Endothelial cell of umbilical vein (primary cell): ENCODE measurements at regions not wholly inside any gene's neighbourhood (a gene's known extent, or its start where the extent isn't known, plus 50 kb on each side); places are given as distances from the start of the nearest gene placed in this dataset.

Experiments
- BruUV-seq: library from RNA; stranded (reverse); fragments of 400-500 nt; replicated peaks from 2 replicates; lab custom pipeline; 2021; lab: Mats Ljungman, UMichigan
- CTCF ChIA-PET: fragments of 300-600, 350-600 bp; sonication (Branson Sonifier 250); formaldehyde crosslinking; loops from one replicate; lab custom pipeline; 2021; ENCODE audit warnings: antibody characterized with exemption, inconsistent platforms; lab: Charles Lee
- POLR2A ChIA-PET: fragments of 300-600, 350-600 bp; sonication (Branson Sonifier 250); formaldehyde crosslinking; loops from one replicate; lab custom pipeline; 2021; ENCODE audit warnings: antibody characterized with exemption, inconsistent platforms; lab: Charles Lee
- DNase-seq: peaks from one replicate; pipeline ENCODE4 v3.0.0-alpha.2; 2011; ENCODE audit warnings: low read depth, low spot score
- FAIRE-seq: peaks from 2 replicates; lab custom pipeline; 2011; peaks lifted over from hg19 to GRCh38; lab: Jason Lieb, UNC
- H2AFZ ChIP-seq: 2 replicates; pipeline ENCODE4 v1.6.0; 2012; ENCODE audit warnings: low read depth, low read length, control low read depth, inconsistent platforms
- H3K27ac ChIP-seq: 2 replicates; pipeline ENCODE4 v1.5.1; 2011; ENCODE audit warnings: low read depth, mild to moderate bottlenecking, control low read depth, low read length, moderate library complexity; ENCODE audit not compliant: insufficient read depth
- H3K27me3 ChIP-seq, 2 experiments: 2 replicates each; pipeline versions ENCODE4 v1.6.0 to v1.6.1; 2011; ENCODE audit warnings: low read length in 2 of 2, mixed read lengths in 1 of 2; ENCODE audit not compliant: control insufficient read depth in 2 of 2, insufficient read depth in 2 of 2
- H3K36me3 ChIP-seq, 2 experiments: 2 replicates in 1 of 2; 3 replicates in 1 of 2; pipeline ENCODE4 v1.5.1; 2011; ENCODE audit warnings: low read length in 2 of 2, mild to moderate bottlenecking in 1 of 2, moderate library complexity in 1 of 2; ENCODE audit not compliant: control insufficient read depth in 2 of 2, insufficient read depth in 2 of 2; ENCODE audit errors: extremely low read depth in 1 of 2
- H3K4me1 ChIP-seq: 3 replicates; pipeline ENCODE4 v1.5.1; 2011; ENCODE audit warnings: mild to moderate bottlenecking, low read length; ENCODE audit not compliant: control insufficient read depth, insufficient read depth; ENCODE audit errors: extremely low read depth
- H3K4me2 ChIP-seq: 2 replicates; pipeline ENCODE4 v1.6.1; 2011; ENCODE audit warnings: low read length, control low read depth, mixed read lengths; ENCODE audit not compliant: insufficient read depth
- H3K4me3 ChIP-seq, 3 experiments: fragments of 200-600 bp in 1 of 3; sonication (generic), shearing (Covaris generic) in 1 of 3; replicated peaks in 1 of 3; 2 replicates each; pipeline ENCODE4 v1.5.1; 2011 to 2016; ENCODE audit warnings: control low read depth in 3 of 3, low read length in 3 of 3, mild to moderate bottlenecking in 2 of 3, inconsistent platforms in 1 of 3, low read depth in 1 of 3, moderate library complexity in 1 of 3; ENCODE audit not compliant: insufficient read depth in 1 of 3
- H3K79me2 ChIP-seq: 2 replicates; pipeline ENCODE4 v1.6.0; 2012; ENCODE audit warnings: low read length, inconsistent platforms; ENCODE audit not compliant: control insufficient read depth, insufficient read depth
- H3K9ac ChIP-seq: replicated peaks from 2 replicates; pipeline ENCODE3; 2011; ENCODE audit warnings: low read length, control low read depth; ENCODE audit not compliant: insufficient read depth; ENCODE audit errors: extremely low read depth
- H3K9me1 ChIP-seq: replicated peaks from 3 replicates; pipeline ENCODE4 v1.6.0; 2011; ENCODE audit warnings: mild to moderate bottlenecking, low read length; ENCODE audit not compliant: control insufficient read depth, insufficient read depth; ENCODE audit errors: extremely low read depth
- H3K9me3 ChIP-seq: replicated peaks from 2 replicates; pipeline ENCODE4 v1.5.1; 2012; ENCODE audit warnings: low read length, inconsistent platforms; ENCODE audit not compliant: control insufficient read depth, insufficient read depth
- H4K20me1 ChIP-seq: replicated peaks from 2 replicates; pipeline ENCODE3; 2011; ENCODE audit warnings: mild to moderate bottlenecking, low read length; ENCODE audit not compliant: control insufficient read depth, insufficient read depth; ENCODE audit errors: extremely low read depth
- CTCF ChIP-seq, 2 donors: IDR thresholded peaks; 1 replicate in 1 of 2; 2 replicates in 1 of 2; pipeline ENCODE4 v1.5.1; 2011; ENCODE audit warnings: low read length in 2 of 2, mild to moderate bottlenecking in 2 of 2, moderate library complexity in 2 of 2, control low read depth in 1 of 2, inconsistent platforms in 1 of 2, low read depth in 1 of 2; ENCODE audit not compliant: insufficient read depth in 1 of 2; ENCODE audit errors: extremely low read depth in 1 of 2
- EZH2 ChIP-seq: IDR thresholded peaks from 2 replicates; pipeline ENCODE4 v1.6.1; 2012; ENCODE audit warnings: borderline replicate concordance, low read depth, mild to moderate bottlenecking, moderate library complexity, low read length, inconsistent platforms; ENCODE audit not compliant: severe bottlenecking
- FOS ChIP-seq: IDR thresholded peaks from 2 replicates; pipeline ENCODE4 v1.6.1; 2011; ENCODE audit warnings: mild to moderate bottlenecking, low read length, moderate library complexity, borderline replicate concordance; ENCODE audit not compliant: insufficient read depth
- GATA2 ChIP-seq: IDR thresholded peaks from 2 replicates; pipeline ENCODE4 v1.7.0; 2011; ENCODE audit warnings: low read depth, mild to moderate bottlenecking, moderate library complexity, mixed read lengths, low read length; ENCODE audit not compliant: insufficient read length, insufficient read depth
- JUN ChIP-seq: IDR thresholded peaks from 2 replicates; pipeline ENCODE4 v1.6.1; 2011; ENCODE audit warnings: borderline replicate concordance, low read depth; ENCODE audit not compliant: insufficient read length, insufficient read depth
- MAX ChIP-seq: IDR thresholded peaks from 2 replicates; pipeline ENCODE4 v1.6.1; 2011; ENCODE audit not compliant: insufficient read depth, insufficient read length
- MYC ChIP-seq: IDR thresholded peaks from one replicate; pipeline ENCODE4 v1.6.1; 2011; ENCODE audit warnings: mild to moderate bottlenecking, low read depth, low read length
- POLR2A ChIP-seq: IDR thresholded peaks from 2 replicates; pipeline ENCODE4 v1.6.1; 2012; ENCODE audit warnings: low read depth, mild to moderate bottlenecking, control low read depth, low read length
- POLR2AphosphoS5 ChIP-seq: IDR thresholded peaks from 2 replicates; pipeline ENCODE4 v1.6.1; 2012; ENCODE audit warnings: low read depth, mild to moderate bottlenecking, control low read depth, low read length, moderate library complexity; ENCODE audit not compliant: insufficient read depth
- dilution Hi-C: fragments of 300-500 bp; cut with MboI; formaldehyde crosslinking; loops from one replicate; pipeline ENCODE4 v1.15.0; 2019; ENCODE audit warnings: low sequenced_read_pairs; ENCODE audit not compliant: extremely low pct_ligation_motif_present
- intact Hi-C: fragments of 100-400 bp; cut with micrococcal nuclease; formaldehyde crosslinking; loops from one replicate; pipeline ENCODE4 v1.10.0; 2022

GRCh38 chr2:147467441-147467840 lies 377.4 kb upstream of the ACVR2A start:
- Histone ChIP-seq H3K4me1 (no peaks in the 10 kb centered on the region), H3K9me3 (no peaks in the 10 kb centered on the region), H3K36me3 (no peaks in the 10 kb centered on the region), H3K9ac (no peak overlapping the region), H3K4me3 (no peak overlapping the region), H3K27ac (no peak overlapping the region), H4K20me1 (no peaks in the 10 kb centered on the region), H2AFZ (no peak overlapping the region), H3K79me2 (no peaks in the 10 kb centered on the region), H3K4me2 (no peak overlapping the region), H3K27me3 (no peaks in the 10 kb centered on the region), H3K9me1 (no peaks in the 10 kb centered on the region)
- FAIRE-seq (no peak), DNase-seq (no peak)
- BruUV-seq, result no TSS peak
- ChIA-PET POLR2A (no interaction called here), CTCF (no interaction called here)
- TF ChIP-seq MAX, result no peak
- no peak for TF ChIP-seq JUN
- no peak for TF ChIP-seq GATA2
- intact Hi-C loops (no loop called here), dilution Hi-C loops (no loop called here)

- Histone ChIP-seq H3K4me3 (no peak overlapping the region), H4K20me1 (no peaks in the 10 kb centered on the region), H3K79me2 (no peaks in the 10 kb centered on the region), H2AFZ (no peak overlapping the region), H3K27me3 (no peaks in the 10 kb centered on the region), H3K4me1 (no peaks in the 10 kb centered on the region), H3K4me2 (no peak overlapping the region), H3K27ac (no peak overlapping the region), H3K9me1 (no peaks in the 10 kb centered on the region), H3K9ac (no peak overlapping the region), H3K9me3 (no peaks in the 10 kb centered on the region), H3K36me3 (no peaks in the 10 kb centered on the region)
- ChIA-PET POLR2A (interaction anchor here (0.7 kb wide), 1 partner anchor 223 kb away, joined by 4 read pairs; no protein-coding TSS in a partner anchor), CTCF (no interaction called here)
- dilution Hi-C loops (no loop called here), intact Hi-C loops (no loop called here)
- FAIRE-seq (no peak), DNase-seq (no peak)
- BruUV-seq, result no TSS peak
- TF ChIP-seq JUN (no peak), MAX (no peak), GATA2 (no peak), POLR2A (no peak), POLR2AphosphoS5 (no peak), CTCF (IDR thresholded peaks at IDR 0.05; ENCODE audit: extremely low read depth in 1 of 2, insufficient read depth in 1 of 2, low read depth in 1 of 2, low read length in 2 of 2) (no peak), MYC (no peak), EZH2 (no peak), FOS (no peak)
These were observed 380.0 kb upstream of the ACVR2A start for GRCh38 chr2:147464737-147465357.
